BE2C (cell line): ENCODE measurements at regions not wholly inside any gene's neighbourhood (a gene's known extent, or its start where the extent isn't known, plus 50 kb on each side); places are given as distances from the start of the nearest gene placed in this dataset.

Experiments
- DNase-seq: peaks from one replicate; pipeline ENCODE4 v3.0.0-alpha.2; 2020
- H3K27me3 ChIP-seq: fragments of 250-450 bp; sonication (Bioruptor Pico); 2 replicates; pipeline ENCODE4 v1.5.1; 2020; ENCODE audit warnings: mild to moderate bottlenecking
- H3K36me3 ChIP-seq: fragments of 250-450 bp; sonication (Bioruptor Pico); 2 replicates; pipeline ENCODE4 v1.5.1; 2020; ENCODE audit warnings: mild to moderate bottlenecking
- H3K4me1 ChIP-seq: fragments of 250-450 bp; sonication (Bioruptor Pico); 2 replicates; pipeline ENCODE4 v1.5.1; 2020
- H3K4me3 ChIP-seq: 2 replicates; pipeline ENCODE4 v1.5.1; 2011; ENCODE audit warnings: low read depth, low read length
- H3K9me3 ChIP-seq: fragments of 250-450 bp; sonication (Bioruptor Pico); 2 replicates; pipeline ENCODE4 v1.5.1; 2020
- TF ChIP-seq, protein P1 (sequence below): IDR thresholded peaks from 2 replicates; pipeline ENCODE4 v1.5.1; 2012; ENCODE audit warnings: mild to moderate bottlenecking, low read depth, low read length

DNA sequence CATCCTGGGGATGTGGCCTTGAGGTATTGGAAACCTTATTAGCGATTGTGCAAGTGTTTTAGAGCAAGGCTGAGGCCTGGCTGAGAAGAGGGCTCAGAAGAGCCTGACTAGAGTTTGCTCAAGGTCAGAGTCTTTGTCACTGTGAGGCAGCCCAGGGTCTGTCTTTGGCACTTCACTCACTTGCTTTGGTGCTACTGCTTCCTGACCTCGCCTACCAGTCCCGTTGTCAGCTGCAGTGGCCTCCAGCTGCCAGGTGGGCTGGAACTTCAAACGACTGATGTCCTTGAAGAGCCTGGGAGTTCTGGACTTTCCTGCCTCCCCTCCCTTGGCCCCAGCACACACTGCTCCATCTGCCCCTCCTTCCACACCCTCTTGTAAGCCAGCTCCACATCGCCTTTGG lies 228.0 kb downstream of the SNX18 start:
- no peaks in the 10 kb centered on the region for H3K27me3 ChIP-seq
- DNase-seq = no peak
- no peak overlapping the region for H3K4me3 ChIP-seq
- H3K9me3 ChIP-seq = no peaks in the 10 kb centered on the region
- TF ChIP-seq, protein P1, sequence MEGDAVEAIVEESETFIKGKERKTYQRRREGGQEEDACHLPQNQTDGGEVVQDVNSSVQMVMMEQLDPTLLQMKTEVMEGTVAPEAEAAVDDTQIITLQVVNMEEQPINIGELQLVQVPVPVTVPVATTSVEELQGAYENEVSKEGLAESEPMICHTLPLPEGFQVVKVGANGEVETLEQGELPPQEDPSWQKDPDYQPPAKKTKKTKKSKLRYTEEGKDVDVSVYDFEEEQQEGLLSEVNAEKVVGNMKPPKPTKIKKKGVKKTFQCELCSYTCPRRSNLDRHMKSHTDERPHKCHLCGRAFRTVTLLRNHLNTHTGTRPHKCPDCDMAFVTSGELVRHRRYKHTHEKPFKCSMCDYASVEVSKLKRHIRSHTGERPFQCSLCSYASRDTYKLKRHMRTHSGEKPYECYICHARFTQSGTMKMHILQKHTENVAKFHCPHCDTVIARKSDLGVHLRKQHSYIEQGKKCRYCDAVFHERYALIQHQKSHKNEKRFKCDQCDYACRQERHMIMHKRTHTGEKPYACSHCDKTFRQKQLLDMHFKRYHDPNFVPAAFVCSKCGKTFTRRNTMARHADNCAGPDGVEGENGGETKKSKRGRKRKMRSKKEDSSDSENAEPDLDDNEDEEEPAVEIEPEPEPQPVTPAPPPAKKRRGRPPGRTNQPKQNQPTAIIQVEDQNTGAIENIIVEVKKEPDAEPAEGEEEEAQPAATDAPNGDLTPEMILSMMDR = no peak
- no peaks in the 10 kb centered on the region for H3K36me3 ChIP-seq
- 0 out of 2 replicates have a peak, but pooled peaks cover 3% of the 10 kb centered on the region for H3K4me1 ChIP-seq

DNA sequence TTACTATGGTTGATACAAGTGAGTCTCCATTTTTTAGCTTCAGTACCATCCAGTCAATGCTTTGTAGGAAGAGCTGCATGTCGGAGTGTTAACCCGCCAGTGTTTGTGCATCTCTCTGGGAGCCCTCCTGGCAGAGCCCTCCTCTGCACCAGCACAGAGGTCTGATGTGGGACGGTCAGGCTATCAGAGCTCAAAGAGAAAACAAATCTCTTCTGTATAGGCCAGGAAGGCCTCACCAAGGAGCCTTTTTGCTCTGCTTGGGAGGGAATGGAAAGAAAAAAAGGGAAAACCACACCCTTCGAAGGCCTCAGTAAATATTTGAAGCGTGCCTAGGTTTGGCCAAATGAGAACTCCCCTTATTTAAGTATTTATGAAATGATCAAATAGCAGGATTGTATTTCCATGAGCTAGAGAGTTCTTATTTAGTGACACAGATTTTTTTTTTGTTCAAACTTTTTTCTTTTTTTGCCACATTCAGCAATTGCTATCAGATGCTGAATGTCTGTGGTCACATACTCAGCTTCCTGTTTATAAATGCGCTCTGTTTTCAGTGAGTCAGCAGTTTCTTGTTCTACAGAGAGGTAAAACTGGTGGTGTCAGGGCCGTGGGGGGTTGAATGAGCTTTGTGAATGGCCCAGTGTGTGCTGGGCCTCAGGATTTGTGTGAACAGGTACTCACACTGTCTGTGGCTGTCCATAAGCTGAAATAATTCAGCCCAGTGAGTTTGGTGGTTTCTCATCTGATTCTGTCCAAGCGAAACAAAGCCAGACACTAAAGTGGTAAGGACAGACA lies 226.6 kb downstream of the SNX18 start:
- no peak for DNase-seq
- Histone ChIP-seq H3K4me1 (0 out of 2 replicates have a peak, but pooled peaks cover 3% of the 10 kb centered on the region), H3K27me3 (no peaks in the 10 kb centered on the region), H3K4me3 (no peak overlapping the region), H3K9me3 (no peaks in the 10 kb centered on the region), H3K36me3 (no peaks in the 10 kb centered on the region)
- TF ChIP-seq, protein P1 = no peak

DNA sequence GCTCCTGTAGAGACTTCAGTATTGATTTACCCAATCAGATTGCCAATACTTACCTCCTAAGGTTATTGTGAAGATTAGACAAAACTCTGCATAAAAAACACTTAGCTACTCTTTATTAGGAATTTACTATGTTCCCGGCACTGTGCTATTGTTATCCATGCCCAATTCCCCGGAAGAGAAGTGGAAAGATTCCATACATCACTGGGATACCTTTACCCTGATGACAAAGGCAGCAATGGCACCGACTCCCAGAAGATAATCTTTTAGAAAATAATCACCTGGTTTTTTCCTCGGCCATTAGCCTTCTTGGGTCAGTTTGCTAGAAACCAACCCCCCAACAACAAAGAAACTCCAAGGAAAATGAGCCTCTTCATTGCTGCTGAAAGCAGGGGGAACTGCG lies 226.0 kb downstream of the SNX18 start:
- TF ChIP-seq, protein P1 = no peak
- no peak for DNase-seq
- H3K4me1 ChIP-seq = 0 out of 2 replicates have a peak, but pooled peaks cover 3% of the 10 kb centered on the region
- H3K9me3 ChIP-seq = no peaks in the 10 kb centered on the region
- no peaks in the 10 kb centered on the region for H3K27me3 ChIP-seq
- no peak overlapping the region for H3K4me3 ChIP-seq
- H3K36me3 ChIP-seq = no peaks in the 10 kb centered on the region

DNA sequence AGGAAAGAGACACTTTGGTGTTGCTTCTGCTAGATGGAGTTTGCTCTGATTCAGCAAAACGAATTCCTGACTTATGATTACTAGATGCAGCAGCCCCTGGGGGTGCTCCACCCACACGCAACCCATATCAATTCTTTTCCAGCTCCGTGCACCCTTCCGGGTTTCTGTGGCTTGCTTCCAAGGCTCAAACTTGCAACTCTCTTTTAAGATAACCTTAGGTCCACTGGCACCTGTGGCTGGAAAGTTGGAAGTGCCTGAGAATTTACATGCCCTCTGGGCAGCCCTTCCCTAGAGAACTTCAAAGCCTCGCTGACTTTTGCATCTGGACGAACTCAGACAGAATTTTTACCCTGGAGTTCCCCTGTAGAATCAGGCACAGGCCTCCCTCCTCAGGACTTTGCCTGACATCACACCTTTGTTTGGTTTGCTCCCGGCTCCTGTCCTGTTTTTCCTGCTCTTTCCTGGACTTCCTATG lies 224.9 kb downstream of the SNX18 start:
- Histone ChIP-seq H3K4me1 (peaks cover 8% of the 10 kb centered on the region; the same call in 1 of the 2 replicates), H3K9me3 (no peaks in the 10 kb centered on the region), H3K27me3 (no peaks in the 10 kb centered on the region), H3K36me3 (no peaks in the 10 kb centered on the region), H3K4me3 (no peak overlapping the region)
- peak; percentile 33 for DNase-seq
- TF ChIP-seq, protein P1 = peak; percentile 45

DNA sequence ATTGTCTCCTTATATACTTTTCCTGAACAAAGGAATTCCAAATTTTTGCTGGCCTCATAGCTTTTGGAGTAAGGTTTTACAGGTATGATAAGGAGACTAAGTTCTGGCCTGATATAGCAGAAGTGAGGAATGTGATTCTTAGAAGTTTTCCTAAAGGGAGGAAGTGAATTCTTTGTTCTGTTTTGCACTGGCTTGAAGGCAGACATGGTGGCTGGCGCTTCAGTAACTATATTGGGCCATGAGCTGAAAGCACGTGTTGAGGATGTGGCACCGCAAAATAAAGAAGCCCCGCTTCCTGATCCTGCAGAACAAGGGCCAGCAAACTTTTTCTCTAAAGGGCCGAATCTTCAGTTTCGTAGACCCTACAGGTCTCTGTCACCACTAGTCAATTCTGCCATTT lies 224.2 kb downstream of the SNX18 start:
- no peaks in the 10 kb centered on the region for H3K36me3 ChIP-seq
- H3K4me1 ChIP-seq = peaks cover 8% of the 10 kb centered on the region; the same call in 1 of the 2 replicates
- no peak for DNase-seq
- H3K27me3 ChIP-seq = no peaks in the 10 kb centered on the region
- TF ChIP-seq, protein P1 = no peak
- H3K9me3 ChIP-seq = no peaks in the 10 kb centered on the region
- no peak overlapping the region for H3K4me3 ChIP-seq

DNA sequence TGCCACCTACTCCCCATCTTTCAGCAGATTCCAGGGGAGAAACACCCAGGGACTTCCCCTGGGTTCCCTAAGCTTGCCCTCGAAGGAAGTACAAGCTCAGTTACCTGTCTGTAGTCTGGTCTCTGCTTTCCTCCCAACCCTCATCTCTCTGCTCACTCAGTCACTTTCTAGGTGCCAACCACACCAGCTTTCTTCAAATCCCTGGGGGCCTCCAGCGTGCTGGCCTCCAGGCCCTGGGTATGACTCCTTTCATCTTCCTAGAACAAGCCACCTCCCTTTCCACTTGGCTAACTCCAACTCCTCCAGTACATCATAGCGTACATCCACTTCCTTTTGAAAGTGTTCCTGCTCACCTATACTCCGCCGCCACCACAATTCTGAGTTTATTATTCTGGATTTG lies 222.6 kb downstream of the SNX18 start:
- DNase-seq = no peak
- Histone ChIP-seq H3K4me3 (no peak overlapping the region), H3K4me1 (peaks cover 8% of the 10 kb centered on the region; the same call in 1 of the 2 replicates), H3K27me3 (no peaks in the 10 kb centered on the region), H3K36me3 (no peaks in the 10 kb centered on the region), H3K9me3 (no peaks in the 10 kb centered on the region)
- TF ChIP-seq, protein P1 = no peak
